ENCODE measurements at regions not wholly inside any gene's neighbourhood (a gene's known extent, or its start where the extent isn't known, plus 50 kb on each side); places are given as distances from the start of the nearest gene placed in this dataset.

- TF ChIP-seq, protein P1, sequence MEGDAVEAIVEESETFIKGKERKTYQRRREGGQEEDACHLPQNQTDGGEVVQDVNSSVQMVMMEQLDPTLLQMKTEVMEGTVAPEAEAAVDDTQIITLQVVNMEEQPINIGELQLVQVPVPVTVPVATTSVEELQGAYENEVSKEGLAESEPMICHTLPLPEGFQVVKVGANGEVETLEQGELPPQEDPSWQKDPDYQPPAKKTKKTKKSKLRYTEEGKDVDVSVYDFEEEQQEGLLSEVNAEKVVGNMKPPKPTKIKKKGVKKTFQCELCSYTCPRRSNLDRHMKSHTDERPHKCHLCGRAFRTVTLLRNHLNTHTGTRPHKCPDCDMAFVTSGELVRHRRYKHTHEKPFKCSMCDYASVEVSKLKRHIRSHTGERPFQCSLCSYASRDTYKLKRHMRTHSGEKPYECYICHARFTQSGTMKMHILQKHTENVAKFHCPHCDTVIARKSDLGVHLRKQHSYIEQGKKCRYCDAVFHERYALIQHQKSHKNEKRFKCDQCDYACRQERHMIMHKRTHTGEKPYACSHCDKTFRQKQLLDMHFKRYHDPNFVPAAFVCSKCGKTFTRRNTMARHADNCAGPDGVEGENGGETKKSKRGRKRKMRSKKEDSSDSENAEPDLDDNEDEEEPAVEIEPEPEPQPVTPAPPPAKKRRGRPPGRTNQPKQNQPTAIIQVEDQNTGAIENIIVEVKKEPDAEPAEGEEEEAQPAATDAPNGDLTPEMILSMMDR (conservative IDR thresholded peaks at IDR 0.05), result no peak
- no peak overlapping the region for H4K5ac ChIP-seq (ENCODE audit: insufficient read length, low read depth, low read length)
- no peaks in the 10 kb centered on the region for H3K27me3 ChIP-seq (ENCODE audit: insufficient read depth, low read length)
- H3K9me3 Mint-ChIP-seq, result no peaks in the 10 kb centered on the region
- no peak overlapping the region for H3K27ac Mint-ChIP-seq
- no peak overlapping the region for H2BK120ac ChIP-seq (ENCODE audit: low read depth, low read length, poor library complexity, severe bottlenecking)
- no peaks in the 10 kb centered on the region for H3K27me3 Mint-ChIP-seq (ENCODE audit: low read depth)
- no peak overlapping the region for H2AK5ac ChIP-seq (ENCODE audit: insufficient read length, low read length)
- no peak overlapping the region for H3K18ac ChIP-seq (ENCODE audit: insufficient read length, low read depth, low read length)
- H3K9me3 ChIP-seq (ENCODE audit: control insufficient read depth, low read depth, low read length), result no peaks in the 10 kb centered on the region
- no peak overlapping the region for H3K27ac ChIP-seq (ENCODE audit: insufficient read length, low read depth, low read length)
- H2BK12ac ChIP-seq (ENCODE audit: insufficient read length, low read depth, low read length), result no peak overlapping the region
- no peak overlapping the region for H2AFZ ChIP-seq (ENCODE audit: low read length)
- no peaks in the 10 kb centered on the region for H4K20me1 ChIP-seq (ENCODE audit: control insufficient read depth, insufficient read depth, insufficient read length)
- H3K14ac ChIP-seq (ENCODE audit: insufficient read depth, low read length), result no peak overlapping the region
- no peak overlapping the region for H2BK15ac ChIP-seq (ENCODE audit: low read depth, low read length)
- no CpG with 5 or more reads among the region's 5 CpGs for WGBS (ENCODE audit: extremely low coverage, insufficient read length, low lambda C conversion rate)
- no peak overlapping the region for H3K4me3 Mint-ChIP-seq
- no peak overlapping the region for H3K4me2 ChIP-seq (ENCODE audit: insufficient read depth, insufficient read length, low read length)
- H3K4ac ChIP-seq (ENCODE audit: low read depth, low read length), result no peak overlapping the region
- H3K36me3 Mint-ChIP-seq (ENCODE audit: insufficient read depth in 1 of 3, low read depth in 3 of 3), result no peaks in the 10 kb centered on the region
- H3K4me1 Mint-ChIP-seq, result peaks cover 3 to 7% of the 10 kb centered on the region in 2 experiments
- H3T11ph ChIP-seq (ENCODE audit: low read length), result no peak overlapping the region
- no peak overlapping the region for H4K8ac ChIP-seq (replicated peaks; ENCODE audit: insufficient read length, low read depth, low read length)
- no peaks in the 10 kb centered on the region for H3K4me1 ChIP-seq (ENCODE audit: insufficient read depth, low read length)
- no peak overlapping the region for H3K23ac ChIP-seq (ENCODE audit: insufficient read length, low read depth, low read length)
- no peaks in the 10 kb centered on the region for H3K79me1 ChIP-seq (ENCODE audit: insufficient read depth, low read depth, low read length, poor library complexity, severe bottlenecking)
- H3K23me2 ChIP-seq (ENCODE audit: insufficient read length, low read depth, low read length, poor library complexity, severe bottlenecking), result no peaks in the 10 kb centered on the region
- no peak overlapping the region for H3K9ac ChIP-seq (ENCODE audit: extremely low read depth, insufficient read length, low read length)
- H3K79me2 ChIP-seq (ENCODE audit: insufficient read depth, low read length), result no peaks in the 10 kb centered on the region
- no peak for DNase-seq
- H2BK20ac ChIP-seq (ENCODE audit: low read depth, low read length, poor library complexity, severe bottlenecking), result no peak overlapping the region
- no peak overlapping the region for H3K56ac ChIP-seq (ENCODE audit: insufficient read length, low read depth, low read length)
- H4K91ac ChIP-seq (ENCODE audit: insufficient read length, low read depth, low read length), result no peak overlapping the region
- H2BK5ac ChIP-seq (ENCODE audit: insufficient read length, low read length), result no peak overlapping the region
Measured at GRCh38 chr9:88773126-88773525, 218.1 kb upstream of the S1PR3 start.

Data from H9 (cell line).